Esophagus squamous epithelium (tissue), 4 donors: ENCODE measurements at regions not wholly inside any gene's neighbourhood (a gene's known extent, or its start where the extent isn't known, plus 50 kb on each side); places are given as distances from the start of the nearest gene placed in this dataset.

Experiments
- CTCF ChIP-seq, 6 experiments: fragments of 450-650 bp in 4 of 6; fragments of 200-600 bp in 2 of 6; sonication (generic) in 2 of 6; IDR thresholded peaks; one replicate each; pipeline ENCODE4 v1.5.1; 2016 to 2019; ENCODE audit warnings: antibody characterized with exemption in 6 of 6, mild to moderate bottlenecking in 4 of 6, moderate library complexity in 4 of 6
- POLR2A ChIP-seq, 4 donors: fragments of 450-650 bp; IDR thresholded peaks; one replicate each; pipeline ENCODE4 v1.6.1; 2017; ENCODE audit warnings: antibody characterized with exemption in 4 of 4, mild to moderate bottlenecking in 4 of 4, moderate library complexity in 3 of 4

GRCh38 chr2:30055548-30055947 is 91.3 kb upstream of the YPEL5 start:
- TF ChIP-seq POLR2A (IDR thresholded peaks at IDR 0.05) (no peak), CTCF (IDR thresholded peaks at IDR 0.05) (no peak)
